ENCODE measurements at regions not wholly inside any gene's neighbourhood (a gene's known extent, or its start where the extent isn't known, plus 50 kb on each side); places are given as distances from the start of the nearest gene placed in this dataset.

DNA sequence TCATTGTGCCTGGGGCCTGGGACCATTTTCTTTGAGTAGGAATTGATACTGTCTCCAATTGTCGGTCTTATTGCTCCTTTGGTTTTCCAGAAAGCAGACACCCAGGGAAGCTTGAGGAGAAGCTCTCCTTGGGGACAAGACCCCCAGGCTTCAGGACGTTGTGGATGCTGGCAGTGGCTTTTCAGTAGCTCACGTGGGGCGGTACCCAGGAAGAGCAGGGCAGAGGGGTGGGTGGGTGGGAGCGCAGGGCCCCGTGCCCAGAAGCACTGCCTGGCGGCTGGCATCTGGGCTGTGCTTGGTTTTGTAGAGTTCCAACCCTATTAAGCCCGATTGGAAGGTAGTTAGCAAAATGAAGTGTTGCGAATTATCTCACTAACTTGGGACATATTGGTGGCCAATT, 374.2 kb upstream of the IRX1 start:
- DNase-seq (ENCODE audit: low spot score) = no peak

DNA sequence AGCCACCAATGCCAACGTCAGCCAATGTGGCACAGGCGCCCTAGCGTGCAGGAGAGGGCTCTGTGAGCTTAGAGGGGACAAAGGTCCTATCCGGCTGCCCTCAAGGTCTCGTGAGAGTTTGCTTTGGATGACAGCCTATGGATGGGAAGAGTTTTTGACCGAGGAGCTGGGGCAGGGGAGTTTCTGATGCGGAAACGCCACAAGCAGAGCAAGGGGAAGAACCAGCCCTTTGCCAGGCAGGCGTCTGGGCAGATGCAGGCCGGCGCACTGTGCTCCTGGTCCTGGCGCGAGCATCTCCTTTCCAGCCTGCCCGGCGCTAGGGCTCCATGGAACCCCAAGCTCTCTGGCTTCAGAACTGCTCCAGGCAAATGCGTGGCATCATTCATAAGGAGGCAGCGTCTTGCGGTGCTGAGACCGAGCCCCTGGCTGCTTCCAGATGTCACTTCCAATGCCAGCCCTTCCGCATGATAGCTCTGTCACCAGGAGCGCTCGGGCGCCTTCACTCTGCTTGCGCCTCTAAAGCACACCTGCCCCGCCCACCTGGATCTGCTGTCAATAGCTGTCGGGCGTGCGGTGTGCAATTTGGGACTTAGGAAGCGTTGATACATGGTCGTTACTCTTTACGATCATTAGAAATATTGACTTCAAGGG, 374.9 kb upstream of the IRX1 start:
- DNase-seq (ENCODE audit: low spot score) = no peak

DNA sequence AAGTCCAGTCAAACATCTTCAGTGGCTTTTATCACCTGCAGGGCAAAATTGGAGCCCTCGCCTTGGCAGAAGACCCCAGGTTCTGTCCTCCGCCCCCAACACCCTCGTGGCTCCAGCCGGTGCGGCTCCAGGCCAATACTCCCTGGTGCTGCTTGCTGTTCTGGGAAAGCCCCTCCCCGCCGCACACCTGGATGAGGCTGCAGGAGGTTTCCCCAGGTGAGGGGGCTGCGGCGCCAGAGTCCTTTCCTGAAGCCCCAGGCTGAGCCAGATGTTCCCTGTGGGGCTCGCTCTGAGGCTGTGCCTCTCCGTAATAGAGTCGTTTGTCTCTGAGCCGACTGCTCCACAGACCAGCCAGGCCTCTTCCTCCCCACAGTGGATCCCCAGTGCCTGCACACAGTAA, 375.4 kb upstream of the IRX1 start:
- no peak for DNase-seq (ENCODE audit: low spot score)

DNA sequence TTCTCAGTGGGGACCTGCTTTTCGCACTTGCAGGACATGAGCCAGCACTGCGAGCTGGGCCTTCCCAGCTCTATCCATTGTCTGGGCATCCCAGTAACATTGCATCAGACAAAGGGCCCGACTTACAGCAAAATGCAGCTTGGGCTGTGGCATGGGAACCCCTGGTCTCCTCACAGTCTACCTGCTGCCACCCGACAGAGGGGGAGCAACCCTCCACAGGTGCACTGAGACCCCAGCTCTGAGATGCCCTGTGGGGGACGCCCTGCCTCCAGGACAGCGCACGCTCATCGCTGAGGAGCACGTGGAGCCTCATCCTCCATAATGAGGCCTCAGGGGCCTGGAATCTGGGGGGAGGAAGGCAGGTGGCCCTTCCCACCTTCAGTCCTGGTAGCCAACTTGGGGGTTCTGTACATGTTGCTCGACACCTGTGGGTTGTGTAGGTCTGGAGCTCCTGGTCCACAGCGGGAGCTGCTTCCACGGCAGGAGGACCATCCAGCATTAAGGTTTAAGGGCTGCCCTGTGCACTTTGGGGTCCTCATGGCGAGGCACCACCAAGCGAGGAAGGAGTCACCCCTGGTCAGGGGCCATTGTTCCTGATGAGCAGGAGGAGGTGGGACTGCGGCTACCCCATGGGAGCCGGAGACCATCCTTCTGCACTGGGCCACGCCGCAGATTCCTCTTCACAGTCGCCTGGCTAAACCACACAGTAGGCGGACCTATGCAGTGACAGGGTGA, 376.5 kb upstream of the IRX1 start:
- no peak for DNase-seq (ENCODE audit: low spot score)

DNA sequence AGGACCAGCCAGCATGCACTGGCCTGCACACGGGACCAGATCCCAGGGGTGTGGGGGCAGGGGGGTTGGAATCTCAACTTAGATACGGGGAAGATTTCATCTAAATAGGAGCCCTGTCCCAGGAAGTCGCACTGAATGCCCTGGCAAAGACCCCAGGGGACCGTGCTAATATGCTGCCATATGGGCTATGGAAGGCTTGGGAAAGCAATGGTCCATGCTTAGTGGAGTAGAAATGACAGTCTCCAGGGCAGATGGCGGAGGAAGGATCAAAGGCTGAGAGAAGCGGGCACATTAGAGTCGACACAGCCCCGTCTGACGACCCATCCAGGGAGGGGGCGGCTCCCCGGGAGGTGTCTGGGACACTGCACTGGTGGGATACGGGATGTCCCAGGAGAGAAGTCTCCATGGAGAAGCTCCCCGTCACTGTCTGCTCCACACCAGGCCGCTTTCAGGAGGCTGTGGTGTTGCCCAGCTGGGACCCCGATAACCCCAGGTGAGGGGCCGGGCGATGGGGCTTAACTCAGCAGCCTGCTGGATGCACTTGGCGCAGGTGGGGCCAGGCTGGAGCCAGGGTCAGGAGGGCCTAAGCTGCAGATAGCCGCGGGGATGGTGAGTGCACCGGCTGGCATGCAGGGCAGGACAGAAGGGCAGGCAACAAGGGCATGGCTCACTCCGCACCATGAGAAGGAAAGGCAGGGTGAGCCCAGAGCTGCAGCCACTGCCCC, 377.7 kb upstream of the IRX1 start:
- no peak for DNase-seq (ENCODE audit: low spot score)

DNA sequence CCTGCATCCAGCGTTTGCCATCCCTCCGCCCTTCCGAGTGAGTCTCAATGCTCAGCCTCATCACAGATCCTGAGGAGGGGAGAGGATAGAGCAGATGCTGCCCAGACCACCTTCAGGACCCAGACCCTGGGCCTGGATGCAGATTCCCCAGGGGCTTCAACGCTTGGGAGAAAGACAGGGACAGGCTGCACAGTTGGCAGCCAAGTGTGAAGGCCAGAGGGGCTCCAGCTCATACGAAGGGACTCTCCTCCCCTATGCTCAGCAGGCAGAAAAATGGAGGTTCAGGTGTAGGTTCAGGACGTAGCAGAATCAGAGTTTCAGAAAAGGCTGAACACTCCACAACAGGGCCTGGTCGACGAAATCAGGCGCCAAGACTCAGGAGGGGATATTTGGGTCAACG, 378.5 kb upstream of the IRX1 start:
- DNase-seq (ENCODE audit: low spot score) = no peak

DNA sequence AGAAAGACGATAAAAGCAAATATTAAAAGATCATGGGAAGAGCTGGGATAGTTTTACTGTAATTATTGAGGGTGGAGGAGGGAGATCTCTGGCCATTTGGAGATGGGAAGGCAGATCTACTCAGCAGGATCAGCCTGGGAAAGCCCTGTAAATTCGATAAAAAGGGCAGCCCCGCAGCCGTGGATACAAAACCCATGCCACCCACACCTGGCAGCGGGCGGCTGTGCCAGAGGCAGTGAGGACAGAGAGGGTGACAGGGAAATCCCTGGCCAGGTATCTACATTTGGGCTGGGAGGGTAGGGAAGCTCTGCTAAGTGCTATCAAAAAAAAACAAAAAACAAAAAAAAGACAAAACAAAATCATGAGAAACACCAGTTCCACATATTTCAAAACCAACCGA, 379.2 kb upstream of the IRX1 start:
- no peak for DNase-seq (ENCODE audit: low spot score)

DNA sequence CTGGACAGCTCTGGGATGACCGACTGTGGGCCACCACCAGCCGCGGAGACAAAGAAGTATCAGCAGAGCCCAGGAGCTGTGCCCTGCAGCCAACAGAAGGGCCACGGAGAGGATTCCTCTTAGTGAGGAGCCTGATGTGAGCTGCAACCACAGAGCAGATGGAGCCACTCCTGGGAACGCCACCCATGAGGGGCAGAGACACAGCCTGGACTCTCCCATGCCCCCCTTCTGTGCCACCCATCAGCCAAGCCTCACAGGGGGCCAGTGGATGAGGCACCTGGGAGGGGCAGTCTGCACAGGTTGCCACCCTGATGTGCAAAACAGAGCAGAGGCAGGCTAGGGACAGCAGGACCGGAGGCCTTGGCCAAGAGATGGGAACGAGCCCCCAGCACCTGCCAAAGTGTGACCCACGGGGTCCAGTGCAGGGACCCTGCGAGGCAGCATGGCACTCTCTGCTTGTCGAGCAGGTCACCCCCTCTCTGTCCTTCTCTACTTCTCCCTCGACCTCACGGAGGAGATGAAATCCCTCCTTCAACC, 380.7 kb upstream of the IRX1 start:
- no peak for DNase-seq (ENCODE audit: low spot score)

DNA sequence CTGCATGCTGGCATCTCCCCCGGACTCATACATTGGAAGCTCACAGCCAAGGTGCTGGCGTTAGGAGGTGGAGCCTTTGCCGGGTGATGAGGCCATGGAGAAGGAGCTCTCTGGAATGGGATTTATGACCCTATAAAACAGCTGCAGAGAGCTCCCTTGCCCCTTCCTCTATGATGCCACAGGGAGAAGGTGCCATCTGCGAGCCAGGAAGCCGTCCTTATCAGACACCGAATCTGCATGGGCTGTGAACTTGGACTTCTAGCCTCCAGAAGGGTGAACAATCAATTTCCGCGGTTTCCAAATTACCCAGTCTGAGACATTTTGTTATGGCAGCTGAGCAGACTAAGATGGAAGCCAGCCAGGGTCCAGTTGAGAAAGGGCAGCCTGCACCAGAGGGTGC, 381.2 kb upstream of the IRX1 start:
- no peak for DNase-seq (ENCODE audit: low spot score)

DNA sequence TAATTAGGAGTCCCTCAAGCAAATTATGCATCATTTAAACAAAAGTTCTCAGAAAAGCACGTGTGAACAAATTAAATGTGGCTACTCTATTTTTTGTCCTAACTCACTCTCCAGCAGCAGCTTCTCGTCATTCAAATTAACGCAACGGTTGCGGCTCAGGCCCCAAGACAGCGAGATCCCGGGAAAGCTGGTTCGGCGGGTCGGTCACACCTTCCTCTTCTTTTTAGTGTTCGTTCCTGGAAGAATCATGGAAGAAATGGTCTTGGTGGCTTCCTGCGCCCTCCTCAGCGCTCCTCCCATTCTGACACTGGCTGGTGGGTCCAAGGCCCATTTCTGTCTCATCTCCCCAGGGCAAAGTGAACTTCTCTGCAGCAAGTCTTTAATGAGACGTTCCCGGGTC, 382.8 kb upstream of the IRX1 start:
- DNase-seq (ENCODE audit: low spot score) = no peak

DNA sequence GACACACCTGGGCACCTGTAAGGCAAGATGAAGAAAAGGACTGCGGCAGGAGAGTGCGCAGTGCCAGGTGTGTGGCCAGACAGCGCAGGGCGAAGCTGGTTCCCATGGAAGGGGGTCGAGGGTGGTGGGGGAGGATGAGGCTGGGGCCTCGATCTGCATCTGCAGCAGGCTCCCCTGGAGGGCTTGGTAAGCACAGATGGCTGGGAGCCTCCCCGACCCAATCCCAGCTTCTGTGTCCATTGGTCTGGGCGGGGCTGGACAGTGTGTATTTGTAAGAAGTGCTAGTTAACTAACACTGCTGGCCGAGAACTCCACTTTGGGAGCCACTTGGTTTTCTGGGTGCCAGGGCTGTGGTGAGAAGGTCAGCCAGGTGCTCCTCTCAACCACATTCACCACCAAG, 385.1 kb upstream of the IRX1 start:
- no peak for DNase-seq (ENCODE audit: low spot score)

DNA sequence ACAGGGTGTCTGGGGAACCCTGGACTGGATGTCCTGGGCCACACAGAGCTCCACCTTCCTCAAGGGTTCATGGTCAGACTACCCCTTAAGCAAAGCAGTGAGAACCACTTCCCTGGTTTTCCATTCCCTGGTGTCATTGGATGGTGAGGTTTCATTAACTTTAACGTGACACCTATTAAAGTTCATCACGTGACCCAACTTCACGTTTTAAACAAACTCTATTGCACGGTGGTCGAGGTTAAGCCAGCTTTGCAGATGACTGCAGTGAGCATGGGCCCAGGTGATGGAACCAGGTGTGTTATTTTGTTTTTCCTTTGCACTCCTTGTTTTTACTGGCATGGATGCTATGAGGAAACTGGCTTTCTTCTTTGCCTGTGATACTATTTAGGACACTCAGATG, 385.7 kb upstream of the IRX1 start:
- DNase-seq (ENCODE audit: low spot score) = no peak

DNA sequence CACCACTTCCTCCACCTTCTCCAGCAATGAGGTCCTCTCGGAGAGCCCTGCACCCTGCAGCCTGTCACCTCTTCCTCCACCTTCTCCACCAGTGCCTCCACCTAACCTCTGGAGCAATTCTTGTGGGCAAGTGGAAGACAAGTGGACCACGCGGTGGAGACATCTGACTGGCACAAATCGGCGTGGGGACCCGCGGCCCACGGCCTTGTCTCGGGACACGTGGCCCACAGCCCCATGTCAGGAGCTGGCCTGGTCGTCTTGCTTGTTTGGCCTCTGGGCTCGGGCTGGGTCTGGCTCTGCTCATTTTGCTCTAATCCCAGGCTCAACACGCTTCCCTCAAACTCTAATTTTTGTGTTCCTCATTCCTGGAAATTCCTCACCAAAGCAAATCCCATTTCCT, 393.1 kb upstream of the IRX1 start:
- DNase-seq (ENCODE audit: low spot score) = no peak

DNA sequence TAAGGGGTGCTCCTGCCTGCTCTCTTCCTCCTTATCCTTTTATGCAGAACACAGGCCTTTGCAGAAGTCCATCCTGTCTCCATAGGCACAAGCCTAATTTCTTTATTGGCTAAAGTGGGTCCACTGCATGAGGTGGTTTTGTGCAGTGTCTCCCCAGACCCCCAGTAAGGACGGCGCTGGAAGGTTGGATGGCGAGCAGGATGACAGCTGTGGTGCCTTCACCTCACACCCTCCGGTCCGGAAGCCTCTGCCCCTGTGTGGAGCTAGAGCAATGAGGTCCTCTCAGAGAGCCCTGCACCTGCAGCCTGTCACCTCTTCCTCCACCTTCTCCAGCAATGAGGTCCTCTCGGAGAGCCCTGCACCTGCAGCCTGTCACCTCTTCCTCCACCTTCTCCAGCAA, 393.7 kb upstream of the IRX1 start:
- no peak for DNase-seq (ENCODE audit: low spot score)

DNA sequence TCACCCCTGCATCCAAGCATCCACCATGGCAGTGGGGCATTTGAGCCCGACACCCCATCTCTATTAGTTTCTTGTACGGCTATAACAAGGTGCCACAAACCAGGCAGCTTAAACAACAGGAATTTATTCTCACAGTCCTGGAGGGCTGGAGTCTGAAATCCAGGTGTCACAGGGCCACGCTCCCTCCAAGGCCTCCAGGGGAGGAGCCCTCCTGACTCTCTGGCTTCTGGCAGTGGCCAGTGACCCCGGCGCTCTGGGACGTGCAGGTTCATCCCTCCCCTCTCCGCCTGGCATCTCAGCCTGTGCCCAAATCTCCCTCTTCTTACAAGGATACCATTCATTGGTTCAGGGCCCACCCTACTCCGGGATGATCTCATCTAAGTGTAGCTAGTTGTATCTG, 394.5 kb upstream of the IRX1 start:
- DNase-seq (ENCODE audit: low spot score) = no peak

DNA sequence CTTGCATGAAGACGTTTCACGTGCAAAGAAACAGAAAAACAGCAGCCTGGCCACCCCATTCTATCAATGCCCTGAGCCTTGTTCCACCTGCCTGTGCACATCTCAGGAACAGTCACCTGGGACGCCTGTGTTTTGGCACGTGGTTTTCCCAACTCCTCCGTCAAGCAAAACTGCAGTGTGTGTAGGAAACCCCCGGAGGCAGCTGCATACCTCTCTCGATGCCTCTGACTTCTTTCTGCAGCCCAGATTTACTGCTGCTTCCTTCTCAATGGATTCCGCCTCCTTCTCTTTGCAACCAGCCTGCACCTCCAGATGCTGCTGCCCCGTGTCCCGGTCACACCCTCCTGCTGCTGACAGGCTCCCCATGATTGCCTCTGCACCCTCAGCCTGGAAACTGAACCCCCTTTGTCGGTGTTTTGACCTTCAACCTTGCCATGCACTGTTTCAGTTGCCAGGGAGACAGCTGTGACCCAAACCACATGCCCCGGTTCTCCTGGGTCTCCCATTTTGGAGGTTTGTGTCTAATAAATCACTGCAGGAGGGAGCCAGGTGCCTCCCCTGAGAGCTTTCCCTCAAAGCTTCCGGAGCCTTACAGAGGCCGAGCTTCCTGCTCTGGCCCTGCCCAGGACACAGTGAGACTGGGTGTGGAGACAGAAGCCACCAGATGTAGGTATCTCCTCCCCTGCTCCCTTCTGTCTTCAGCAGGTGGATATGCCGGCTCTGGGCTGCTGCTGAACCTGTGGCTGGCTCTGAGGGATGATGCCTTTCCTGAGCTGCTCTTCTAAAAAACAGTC, 395.5 kb upstream of the IRX1 start:
- no peak for DNase-seq (ENCODE audit: low spot score)

DNA sequence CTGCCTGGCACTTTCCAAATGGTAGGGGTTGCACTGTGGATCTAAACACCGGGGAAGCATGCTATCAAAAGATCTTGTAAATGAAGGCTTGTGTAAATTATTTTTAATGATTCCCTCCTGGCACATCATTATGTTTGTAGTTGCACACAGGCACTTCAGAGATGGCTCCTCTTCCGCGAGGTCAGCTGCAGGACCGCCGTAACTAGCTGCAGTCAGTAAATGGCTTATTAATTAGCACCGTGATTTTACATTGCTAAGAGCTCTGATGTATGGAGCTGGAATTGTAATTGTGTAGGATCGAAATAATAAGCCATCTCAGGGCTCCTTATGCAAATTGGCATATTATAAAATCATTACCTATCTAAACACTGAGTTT, 397.6 kb upstream of the IRX1 start:
- DNase-seq (ENCODE audit: low spot score) = no peak

DNA sequence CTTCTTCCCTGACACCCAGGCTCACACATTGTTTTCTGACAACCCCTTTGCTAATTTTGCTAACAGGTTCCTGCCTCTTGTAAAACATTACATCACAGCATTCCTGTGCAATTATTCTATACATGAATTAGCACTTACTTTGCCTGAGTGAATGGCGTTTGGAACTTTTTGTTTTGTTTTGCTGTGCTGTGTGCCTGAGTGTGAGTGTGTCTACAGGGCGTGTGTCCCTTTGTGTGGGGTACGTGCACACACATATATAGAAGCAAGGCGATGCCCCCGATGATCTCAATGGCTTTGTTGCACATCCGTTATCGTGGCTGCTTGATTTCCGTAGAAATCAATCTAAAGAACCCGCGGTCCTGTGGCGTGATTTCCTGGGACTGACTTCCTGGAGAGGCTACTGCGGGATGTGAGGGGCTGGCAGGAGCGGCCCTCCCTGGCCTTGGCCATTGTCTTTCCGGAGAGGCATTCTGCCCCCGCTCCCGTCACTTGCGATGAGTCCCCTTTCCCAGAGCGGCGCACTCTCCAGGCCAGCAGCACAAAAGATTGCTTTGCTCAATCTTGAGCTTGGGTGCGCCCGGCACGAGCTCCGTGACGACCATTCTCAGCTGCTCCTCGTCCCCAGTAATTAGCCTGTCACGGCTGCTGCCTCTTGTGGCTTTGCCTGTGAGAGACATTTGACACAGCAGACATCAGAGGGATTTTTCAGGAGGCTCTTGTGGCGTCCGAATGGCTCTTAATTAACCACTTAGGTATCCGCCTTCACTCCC, 398.1 kb upstream of the IRX1 start:
- DNase-seq (ENCODE audit: low spot score) = peak; percentile 29

DNA sequence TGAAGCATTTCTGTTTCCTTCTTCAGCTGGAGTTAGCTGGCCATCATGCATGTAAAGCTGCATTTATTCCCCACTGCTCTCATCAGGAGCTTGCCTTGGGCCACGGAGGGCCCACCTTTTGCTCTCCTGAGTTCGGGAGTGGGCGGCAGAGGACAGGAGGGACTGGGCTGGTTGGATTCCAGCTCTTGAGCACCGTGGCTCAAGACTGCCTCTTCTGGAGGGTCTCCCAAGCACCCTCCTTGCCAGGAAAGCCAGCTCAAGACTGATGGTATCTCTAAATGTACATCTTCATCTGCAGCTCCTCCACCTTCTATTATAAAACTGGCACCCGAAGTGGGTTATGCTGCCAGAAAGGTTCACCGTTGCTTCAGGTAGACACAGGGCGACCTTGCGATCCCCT, 399.6 kb upstream of the IRX1 start:
- no peak for DNase-seq (ENCODE audit: low spot score)

DNA sequence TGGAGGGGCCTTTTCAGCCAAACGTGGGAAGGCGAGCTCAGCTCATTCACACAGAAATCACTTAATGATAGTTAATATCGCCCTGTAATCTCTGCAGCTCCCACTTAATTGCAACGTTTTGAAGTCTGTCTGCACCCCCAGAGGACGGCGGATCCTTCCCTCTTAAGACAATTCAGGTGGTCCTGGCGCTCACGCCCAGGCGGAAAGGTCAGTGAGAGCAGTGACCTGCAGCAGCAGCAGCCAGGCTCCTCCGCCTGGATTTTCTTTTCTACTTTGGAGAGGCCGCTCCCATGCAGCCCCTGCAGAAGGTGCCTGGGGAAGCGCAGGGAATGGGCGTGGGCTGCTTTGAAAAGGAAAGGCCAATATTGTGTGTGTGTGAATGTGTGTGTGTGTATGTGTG, 400.9 kb upstream of the IRX1 start:
- DNase-seq (ENCODE audit: low spot score) = no peak

DNA sequence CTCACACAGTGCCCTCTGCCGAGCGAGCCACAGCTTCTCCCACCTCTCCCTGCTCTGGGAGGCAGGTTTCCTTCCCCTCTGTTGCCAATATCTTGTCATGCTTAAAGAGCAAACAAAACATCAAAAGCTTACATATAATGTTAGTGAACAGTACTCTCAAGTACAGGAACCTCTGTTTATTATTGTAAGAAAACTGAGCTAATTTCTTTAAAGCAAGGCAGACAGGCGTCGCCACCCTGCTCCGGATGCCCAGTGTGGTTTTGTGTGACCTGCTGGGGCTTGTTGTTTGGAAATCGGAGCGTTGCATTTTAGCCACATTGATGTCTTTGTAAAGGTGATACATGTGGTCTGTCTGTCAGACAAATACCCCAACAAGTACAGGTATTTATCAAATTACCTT, 401.4 kb upstream of the IRX1 start:
- DNase-seq (ENCODE audit: low spot score) = no peak

DNA sequence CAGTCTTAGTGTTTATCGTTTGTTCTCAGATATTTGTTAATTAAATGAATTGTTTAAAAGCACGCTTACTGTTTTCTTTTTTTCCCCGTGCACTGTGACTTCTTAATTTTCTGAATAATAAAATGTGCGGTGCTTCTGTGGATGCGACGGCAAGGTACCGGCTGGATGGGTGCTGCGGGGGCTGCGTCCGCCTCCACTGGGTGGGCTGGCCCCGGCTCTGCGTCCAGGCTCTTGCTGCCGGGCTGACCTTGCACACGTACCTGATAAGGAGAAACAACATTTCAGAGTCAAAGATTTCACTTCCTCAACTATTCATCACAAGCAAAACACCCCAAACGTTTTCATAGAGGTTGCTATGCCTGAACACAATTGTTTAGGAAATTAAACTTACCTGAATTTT, 404.0 kb upstream of the IRX1 start:
- DNase-seq (ENCODE audit: low spot score) = no peak
